Trophoblast cell (in vitro differentiated cells and primary cell): ENCODE measurements at regions not wholly inside any gene's neighbourhood (a gene's known extent, or its start where the extent isn't known, plus 50 kb on each side); places are given as distances from the start of the nearest gene placed in this dataset.

Experiments
- DNase-seq, 2 donors: peaks; one replicate each; pipeline ENCODE4 v3.0.0-alpha.2; 2016
- H2AFZ ChIP-seq: 2 replicates; pipeline ENCODE4 v1.6.1; 2013; ENCODE audit warnings: low read length, moderate library complexity, mild to moderate bottlenecking; ENCODE audit not compliant: insufficient read depth, poor library complexity
- H2AK5ac ChIP-seq: 2 replicates; pipeline ENCODE4 v1.6.1; 2013; ENCODE audit warnings: mild to moderate bottlenecking, low read length
- H2BK120ac ChIP-seq: 2 replicates; pipeline ENCODE4 v1.6.1; 2013; ENCODE audit warnings: low read length, mild to moderate bottlenecking, moderate library complexity; ENCODE audit not compliant: insufficient read depth, poor library complexity
- H2BK12ac ChIP-seq: 2 replicates; pipeline ENCODE4 v1.6.1; 2013; ENCODE audit warnings: mild to moderate bottlenecking, low read length, moderate library complexity
- H2BK5ac ChIP-seq: 2 replicates; pipeline ENCODE4 v1.6.1; 2013; ENCODE audit warnings: low read length, low read depth, moderate library complexity, mild to moderate bottlenecking; ENCODE audit not compliant: poor library complexity
- H3K14ac ChIP-seq: 2 replicates; pipeline ENCODE4 v1.6.1; 2013; ENCODE audit warnings: mild to moderate bottlenecking, low read length
- H3K18ac ChIP-seq: 2 replicates; pipeline ENCODE4 v1.6.1; 2013; ENCODE audit warnings: mild to moderate bottlenecking, low read length
- H3K23ac ChIP-seq: 2 replicates; pipeline ENCODE4 v1.6.1; 2013; ENCODE audit warnings: low read length
- H3K27ac ChIP-seq: 2 replicates; pipeline ENCODE4 v1.5.1; 2013; ENCODE audit warnings: low read depth, mild to moderate bottlenecking, inconsistent platforms, low read length, moderate library complexity
- H3K27me3 ChIP-seq: 2 replicates; pipeline ENCODE4 v1.6.1; 2013; ENCODE audit warnings: inconsistent platforms, mild to moderate bottlenecking, low read length, moderate library complexity; ENCODE audit not compliant: insufficient read depth
- H3K36me3 ChIP-seq, 2 experiments: 1 replicate in 1 of 2; 2 replicates in 1 of 2; pipeline ENCODE4 v1.6.1; 2013; ENCODE audit warnings: low read length in 2 of 2, mild to moderate bottlenecking in 2 of 2, moderate library complexity in 1 of 2; ENCODE audit not compliant: insufficient read depth in 2 of 2, control insufficient read depth in 1 of 2
- H3K4ac ChIP-seq: 2 replicates; pipeline ENCODE4 v1.6.1; 2013; ENCODE audit warnings: low read depth, mild to moderate bottlenecking, low read length, moderate library complexity
- H3K4me1 ChIP-seq, 2 experiments: 1 replicate in 1 of 2; 2 replicates in 1 of 2; pipeline ENCODE4 v1.6.1; 2013; ENCODE audit warnings: low read length in 2 of 2, mild to moderate bottlenecking in 2 of 2, moderate library complexity in 1 of 2; ENCODE audit not compliant: insufficient read depth in 2 of 2, control insufficient read depth in 1 of 2
- H3K4me2 ChIP-seq: 2 replicates; pipeline ENCODE4 v1.6.1; 2013; ENCODE audit warnings: inconsistent platforms, mild to moderate bottlenecking, low read length, moderate library complexity
- H3K4me3 ChIP-seq: 2 replicates; pipeline ENCODE4 v1.5.1; 2013; ENCODE audit warnings: mild to moderate bottlenecking, low read depth, low read length, inconsistent platforms
- H3K79me1 ChIP-seq: one replicate; pipeline ENCODE4 v1.6.1; 2013; ENCODE audit warnings: low read length
- H3K79me2 ChIP-seq: 2 replicates; pipeline ENCODE4 v1.6.1; 2013; ENCODE audit warnings: low read length, mild to moderate bottlenecking; ENCODE audit not compliant: control insufficient read depth, insufficient read depth, poor library complexity
- H3K9ac ChIP-seq: 2 replicates; pipeline ENCODE4 v1.6.1; 2013; ENCODE audit warnings: mild to moderate bottlenecking, low read length
- H3K9me3 ChIP-seq: 2 replicates; pipeline ENCODE4 v1.6.1; 2013; ENCODE audit warnings: low read depth, mild to moderate bottlenecking, control low read depth, inconsistent platforms, low read length; ENCODE audit not compliant: insufficient read depth
- H4K12ac ChIP-seq: 2 replicates; pipeline ENCODE4 v1.6.1; 2013; ENCODE audit warnings: low read depth, mild to moderate bottlenecking, low read length, moderate library complexity
- H4K8ac ChIP-seq: 2 replicates; pipeline ENCODE4 v1.6.1; 2013; ENCODE audit warnings: low read depth, mild to moderate bottlenecking, low read length, moderate library complexity
- H4K91ac ChIP-seq: one replicate; pipeline ENCODE4 v1.6.1; 2013; ENCODE audit warnings: low read depth, mild to moderate bottlenecking, low read length, moderate library complexity
- WGBS: extraction: QIAGEN DNeasy Blood & Tissue Kit; methylation state at CpG from one replicate; pipeline ENCODE4 v1.1.7; 2013; ENCODE audit warnings: missing lambda C conversion rate; ENCODE audit not compliant: insufficient read length, insufficient coverage; ENCODE audit errors: extremely low coverage; 5-methylcytosine and 5-hydroxymethylcytosine counted together

GRCh38 chr4:127209580-127210095 lies 423.1 kb upstream of the INTU start:
- no peak overlapping the region for H4K8ac ChIP-seq
- H2BK5ac ChIP-seq = no peak overlapping the region
- H2BK12ac ChIP-seq = no peak overlapping the region
- H3K79me2 ChIP-seq = no peaks in the 10 kb centered on the region
- H2BK120ac ChIP-seq = no peak overlapping the region
- H3K23ac ChIP-seq = no peak overlapping the region
- H3K79me1 ChIP-seq = no peaks in the 10 kb centered on the region
- no peaks in the 10 kb centered on the region for H3K36me3 ChIP-seq
- H4K12ac ChIP-seq = no peak overlapping the region
- H2AFZ ChIP-seq = no peak overlapping the region
- no peak overlapping the region for H4K91ac ChIP-seq
- H2AK5ac ChIP-seq = no peak overlapping the region
- H3K4me3 ChIP-seq = no peak overlapping the region
- whole genome bisulfite sequencing = no CpG with 5 or more reads among the region's 1 CpG
- no peaks in the 10 kb centered on the region for H3K27me3 ChIP-seq
- H3K4me1 ChIP-seq = no peaks in the 10 kb centered on the region
- no peaks in the 10 kb centered on the region for H3K9me3 ChIP-seq
- DNase-seq = no peak
- H3K27ac ChIP-seq = no peak overlapping the region
- H3K4me2 ChIP-seq = no peak overlapping the region
- H3K9ac ChIP-seq = no peak overlapping the region
- no peak overlapping the region for H3K18ac ChIP-seq
- no peak overlapping the region for H3K4ac ChIP-seq
- H3K14ac ChIP-seq = no peak overlapping the region

GRCh38 chr4:127210893-127211649 lies 421.7 kb upstream of the INTU start:
- no peaks in the 10 kb centered on the region for H3K4me1 ChIP-seq
- no peak overlapping the region for H3K4me3 ChIP-seq
- H4K91ac ChIP-seq = no peak overlapping the region
- no peaks in the 10 kb centered on the region for H3K9me3 ChIP-seq
- no peak overlapping the region for H2AFZ ChIP-seq
- DNase-seq = no peak
- H3K27ac ChIP-seq = no peak overlapping the region
- no peaks in the 10 kb centered on the region for H3K27me3 ChIP-seq
- no peaks in the 10 kb centered on the region for H3K79me2 ChIP-seq
- H3K4me2 ChIP-seq = no peak overlapping the region
- H3K4ac ChIP-seq = no peak overlapping the region
- no peak overlapping the region for H3K14ac ChIP-seq
- no CpG with 5 or more reads among the region's 2 CpGs for WGBS
- no peak overlapping the region for H2AK5ac ChIP-seq
- H4K12ac ChIP-seq = no peak overlapping the region
- no peak overlapping the region for H2BK12ac ChIP-seq
- H3K36me3 ChIP-seq = no peaks in the 10 kb centered on the region
- no peaks in the 10 kb centered on the region for H3K79me1 ChIP-seq
- no peak overlapping the region for H2BK5ac ChIP-seq
- no peak overlapping the region for H3K18ac ChIP-seq
- H2BK120ac ChIP-seq = no peak overlapping the region
- H3K23ac ChIP-seq = no peak overlapping the region
- H3K9ac ChIP-seq = no peak overlapping the region
- H4K8ac ChIP-seq = no peak overlapping the region

GRCh38 chr4:127211650-127212560 lies 420.9 kb upstream of the INTU start:
- DNase-seq = no peak
- Histone ChIP-seq H3K79me2 (no peaks in the 10 kb centered on the region), H3K4ac (no peak overlapping the region), H4K12ac (no peak overlapping the region), H3K27ac (no peak overlapping the region), H3K4me3 (no peak overlapping the region), H4K91ac (no peak overlapping the region), H3K27me3 (no peaks in the 10 kb centered on the region), H3K18ac (no peak overlapping the region), H2AK5ac (no peak overlapping the region), H3K9me3 (no peaks in the 10 kb centered on the region), H2BK5ac (no peak overlapping the region), H2BK12ac (no peak overlapping the region), H3K9ac (no peak overlapping the region), H3K79me1 (no peaks in the 10 kb centered on the region), H3K4me1 (no peaks in the 10 kb centered on the region), H2BK120ac (no peak overlapping the region), H3K14ac (no peak overlapping the region), H3K4me2 (no peak overlapping the region), H4K8ac (no peak overlapping the region), H2AFZ (no peak overlapping the region), H3K23ac (no peak overlapping the region), H3K36me3 (no peaks in the 10 kb centered on the region)
- WGBS = no CpG with 5 or more reads among the region's 4 CpGs

- no CpG with 5 or more reads among the region's 4 CpGs for WGBS
- H3K27me3 ChIP-seq = no peaks in the 10 kb centered on the region
- H3K4me1 ChIP-seq = no peaks in the 10 kb centered on the region
Observed at GRCh38 chr4:127212701-127213100, 420.1 kb upstream of the INTU start.

More at GRCh38 chr4:127212701-127213100, 420.1 kb upstream of the INTU start:
- no peak overlapping the region for H4K91ac ChIP-seq
- DNase-seq = no peak
- no peak overlapping the region for H3K9ac ChIP-seq
- H3K79me2 ChIP-seq = no peaks in the 10 kb centered on the region
- no peak overlapping the region for H2BK12ac ChIP-seq
- no peak overlapping the region for H3K4ac ChIP-seq
- H3K9me3 ChIP-seq = no peaks in the 10 kb centered on the region
- no peak overlapping the region for H3K14ac ChIP-seq
- H3K27ac ChIP-seq = no peak overlapping the region
- H2AFZ ChIP-seq = no peak overlapping the region
- no peak overlapping the region for H3K4me2 ChIP-seq
- no peak overlapping the region for H3K23ac ChIP-seq
- H3K18ac ChIP-seq = no peak overlapping the region
- no peaks in the 10 kb centered on the region for H3K36me3 ChIP-seq
- no peak overlapping the region for H2BK5ac ChIP-seq
- H4K12ac ChIP-seq = no peak overlapping the region
- no peak overlapping the region for H2AK5ac ChIP-seq
- H2BK120ac ChIP-seq = no peak overlapping the region
- no peak overlapping the region for H3K4me3 ChIP-seq
- no peak overlapping the region for H4K8ac ChIP-seq
- no peaks in the 10 kb centered on the region for H3K79me1 ChIP-seq
